NCI-H1105 (cell line): ENCODE measurements at regions not wholly inside any gene's neighbourhood (a gene's known extent, or its start where the extent isn't known, plus 50 kb on each side); places are given as distances from the start of the nearest gene placed in this dataset.
"Not testable (repeated sequence)": the region's sequence is repeated elsewhere in the genome, so short reads cannot be mapped to it uniquely, and the experiment has no call there.

ENCODE experiments used
- DNase-seq: peaks from one replicate; lab custom pipeline; 2025; lab: John Stamatoyannopoulos, UW

- no peak for DNase-seq
Observed at GRCh38 chr3:59191651-59192050, 141.8 kb upstream of the CFAP20DC start.

GRCh38 chr3:59189939-59190338 lies 140.1 kb upstream of the CFAP20DC start:
- no peak for DNase-seq

- no peak for DNase-seq
Observed at GRCh38 chr3:59189526-59189925, 139.7 kb upstream of the CFAP20DC start.

- DNase-seq = no peak
Observed at GRCh38 chr3:59186725-59187124, 136.9 kb upstream of the CFAP20DC start.

- DNase-seq = no peak
Observed at GRCh38 chr3:59185591-59186369, 136.0 kb upstream of the CFAP20DC start.

- DNase-seq = no peak
Observed at GRCh38 chr3:59180006-59180405, 130.2 kb upstream of the CFAP20DC start.

GRCh38 chr3:59178698-59179097 lies 128.9 kb upstream of the CFAP20DC start:
- DNase-seq = no peak

GRCh38 chr3:59171491-59171890 lies 121.7 kb upstream of the CFAP20DC start:
- no peak for DNase-seq

GRCh38 chr3:59170166-59170565 lies 120.3 kb upstream of the CFAP20DC start:
- DNase-seq = not testable (repeated sequence)

- no peak for DNase-seq
Observed at GRCh38 chr3:59167756-59168155, 117.9 kb upstream of the CFAP20DC start.

- no peak for DNase-seq
Observed at GRCh38 chr3:59163953-59164352, 114.1 kb upstream of the CFAP20DC start.

GRCh38 chr3:59161048-59161447 lies 111.2 kb upstream of the CFAP20DC start:
- DNase-seq = no peak

GRCh38 chr3:59160133-59160746 lies 110.4 kb upstream of the CFAP20DC start:
- DNase-seq = no peak

- DNase-seq = no peak
Observed at GRCh38 chr3:59153648-59154047, 103.8 kb upstream of the CFAP20DC start.

GRCh38 chr3:59152943-59153342 lies 103.1 kb upstream of the CFAP20DC start:
- no peak for DNase-seq

GRCh38 chr3:59150039-59150438 lies 100.2 kb upstream of the CFAP20DC start:
- no peak for DNase-seq

- DNase-seq = no peak
Observed at GRCh38 chr3:59149166-59149565, 99.3 kb upstream of the CFAP20DC start.

- DNase-seq = no peak
Observed at GRCh38 chr3:59143447-59143846, 93.6 kb upstream of the CFAP20DC start.

GRCh38 chr3:59142556-59142955 lies 92.7 kb upstream of the CFAP20DC start:
- no peak for DNase-seq

- DNase-seq = no peak
Observed at GRCh38 chr3:59138966-59139365, 89.1 kb upstream of the CFAP20DC start.

GRCh38 chr3:59137415-59137814 lies 87.6 kb upstream of the CFAP20DC start:
- no peak for DNase-seq

- DNase-seq = no peak
Observed at GRCh38 chr3:59136081-59136480, 86.3 kb upstream of the CFAP20DC start.

- no peak for DNase-seq
Observed at GRCh38 chr3:59135096-59135495, 85.3 kb upstream of the CFAP20DC start.

GRCh38 chr3:59133311-59133710 lies 83.5 kb upstream of the CFAP20DC start:
- no peak for DNase-seq
